Breast epithelium (tissue), 4 donors: ENCODE measurements at regions not wholly inside any gene's neighbourhood (a gene's known extent, or its start where the extent isn't known, plus 50 kb on each side); places are given as distances from the start of the nearest gene placed in this dataset.

ENCODE experiments used
- DNase-seq, 2 donors: peaks; one replicate each; pipeline ENCODE4 v3.0.0-alpha.2; 2019; ENCODE audit warnings: low spot score in 2 of 2
- H3K27ac ChIP-seq, 2 donors: fragments of 200-600 bp; sonication (generic) in 1 of 2; one replicate each; pipeline ENCODE4 v1.5.1; 2016 to 2019; ENCODE audit warnings: mild to moderate bottlenecking in 1 of 2
- H3K27me3 ChIP-seq, 2 donors: fragments of 200-600 bp; sonication (generic) in 1 of 2; one replicate each; pipeline versions ENCODE4 v1.5.1 to v1.6.0; 2017 to 2019; ENCODE audit warnings: control low read depth in 1 of 2, mild to moderate bottlenecking in 1 of 2
- H3K36me3 ChIP-seq: fragments of 200-600 bp; one replicate; pipeline ENCODE4 v1.5.1; 2019
- H3K4me1 ChIP-seq, 2 donors: fragments of 200-600 bp; sonication (generic); one replicate each; pipeline ENCODE4 v1.5.1; 2016 to 2019; ENCODE audit warnings: control low read depth in 1 of 2
- H3K4me3 ChIP-seq, 3 donors: fragments of 200-600 bp; sonication (generic); 1 replicate in 2 of 3; 2 replicates in 1 of 3; pipeline ENCODE4 v1.5.1; 2016 to 2019; ENCODE audit warnings: mild to moderate bottlenecking in 3 of 3, moderate library complexity in 2 of 3
- H3K9me3 ChIP-seq, 2 donors: fragments of 200-600 bp; sonication (generic) in 1 of 2; one replicate each; pipeline ENCODE4 v1.5.1; 2016 to 2019; ENCODE audit warnings: control low read depth in 1 of 2
- CTCF ChIP-seq, 3 donors: fragments of 450-650 bp; IDR thresholded peaks; one replicate each; pipeline ENCODE4 v1.5.1; 2016 to 2017; ENCODE audit warnings: antibody characterized with exemption in 3 of 3, mild to moderate bottlenecking in 3 of 3, moderate library complexity in 3 of 3
- POLR2A ChIP-seq: fragments of 450-650 bp; IDR thresholded peaks from one replicate; pipeline ENCODE4 v1.6.1; 2016; ENCODE audit warnings: antibody characterized with exemption, mild to moderate bottlenecking, moderate library complexity
- POLR2AphosphoS5 ChIP-seq, 3 donors: sonication (generic); formaldehyde crosslinking; IDR thresholded peaks; one replicate each; pipeline ENCODE4 v1.6.1; 2017; ENCODE audit warnings: antibody characterized with exemption in 3 of 3
- intact Hi-C: fragments of 100-400 bp; cut with DNase I; formaldehyde crosslinking; loops from one replicate; pipeline ENCODE4 v1.15.1; 2023; ENCODE audit warnings: low total_unique reads

DNA sequence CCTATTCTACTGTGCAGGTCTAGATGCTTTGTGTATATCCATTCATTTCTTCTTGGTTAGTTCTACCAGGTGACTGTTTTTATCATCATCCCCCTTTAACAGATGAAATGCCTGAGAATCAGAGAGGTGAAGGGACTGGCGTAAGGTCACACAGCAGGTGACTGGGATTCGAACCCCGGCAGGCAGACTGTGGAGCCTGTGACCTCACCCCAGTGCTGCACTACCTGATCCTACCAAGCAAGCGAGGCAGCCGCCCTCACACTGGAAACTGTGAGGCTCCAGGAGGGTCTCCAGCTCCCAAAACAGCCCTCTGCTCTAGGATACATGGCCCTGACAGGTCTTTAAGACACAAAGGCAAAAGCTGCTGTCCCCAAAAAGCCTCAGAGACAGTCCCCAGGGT is 91.7 kb downstream of the CHST1 start:
- Histone ChIP-seq H3K4me1 (no peaks in the 10 kb centered on the region), H3K27ac (no peak overlapping the region), H3K4me3 (no peak overlapping the region), H3K36me3 (no peaks in the 10 kb centered on the region), H3K9me3 (no peaks in the 10 kb centered on the region), H3K27me3 (peaks cover 0 to 27% of the 10 kb centered on the region in 2 donors)
- intact Hi-C loops = no loop called here
- DNase-seq = no peak
- no peak for TF ChIP-seq POLR2A
- no peak for TF ChIP-seq CTCF (IDR thresholded peaks at IDR 0.05)
- TF ChIP-seq POLR2AphosphoS5 (IDR thresholded peaks at IDR 0.05) = no peak

- H3K27me3 ChIP-seq = peaks cover 0 to 21% of the 10 kb centered on the region in 2 donors
- DNase-seq = no peak
Observed at GRCh38 chr11:45572354-45573123, 92.9 kb downstream of the CHST1 start.

DNA sequence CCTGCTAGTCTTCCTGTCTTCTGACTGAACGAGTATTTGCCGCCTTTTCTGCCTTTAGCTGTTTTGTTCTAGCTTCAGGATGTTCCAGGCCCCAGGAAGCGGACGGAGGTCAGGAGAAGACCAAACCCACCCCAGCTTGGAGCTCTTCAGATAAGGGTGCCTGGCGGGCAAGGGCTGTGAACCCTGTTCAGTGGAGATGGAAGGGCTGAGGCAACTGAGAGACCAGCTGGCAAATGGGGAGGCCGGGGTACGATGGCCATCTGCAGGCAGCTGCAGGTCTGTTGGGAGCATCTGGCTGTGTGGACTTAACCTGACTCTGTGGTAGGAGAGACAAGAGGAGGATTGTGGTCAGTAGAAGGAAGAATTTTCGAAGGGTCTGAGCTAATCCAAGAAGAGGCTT is 95.6 kb downstream of the CHST1 start:
- no peak for TF ChIP-seq POLR2A
- TF ChIP-seq CTCF (IDR thresholded peaks at IDR 0.05) = no peak
- TF ChIP-seq POLR2AphosphoS5 (IDR thresholded peaks at IDR 0.05) = no peak
- Histone ChIP-seq H3K36me3 (no peaks in the 10 kb centered on the region), H3K9me3 (no peaks in the 10 kb centered on the region), H3K27me3 (peaks cover 0 to 4% of the 10 kb centered on the region in 2 donors), H3K4me1 (no peaks in the 10 kb centered on the region), H3K27ac (no peak overlapping the region), H3K4me3 (no peak overlapping the region)
- DNase-seq = no peak
- intact Hi-C loops = loop anchor here (1.0 kb wide), 1 partner anchor 10 kb away; no protein-coding TSS in a partner anchor

More at GRCh38 chr11:45572354-45573123, 92.9 kb downstream of the CHST1 start:
- H3K36me3 ChIP-seq = no peaks in the 10 kb centered on the region
- no peaks in the 10 kb centered on the region for H3K9me3 ChIP-seq
- intact Hi-C loops = no loop called here
- H3K4me1 ChIP-seq = no peaks in the 10 kb centered on the region
- no peak overlapping the region for H3K4me3 ChIP-seq
- TF ChIP-seq POLR2A (no peak), POLR2AphosphoS5 (IDR thresholded peaks at IDR 0.05) (no peak), CTCF (IDR thresholded peaks at IDR 0.05) (no peak)
- H3K27ac ChIP-seq = no peak overlapping the region

DNA sequence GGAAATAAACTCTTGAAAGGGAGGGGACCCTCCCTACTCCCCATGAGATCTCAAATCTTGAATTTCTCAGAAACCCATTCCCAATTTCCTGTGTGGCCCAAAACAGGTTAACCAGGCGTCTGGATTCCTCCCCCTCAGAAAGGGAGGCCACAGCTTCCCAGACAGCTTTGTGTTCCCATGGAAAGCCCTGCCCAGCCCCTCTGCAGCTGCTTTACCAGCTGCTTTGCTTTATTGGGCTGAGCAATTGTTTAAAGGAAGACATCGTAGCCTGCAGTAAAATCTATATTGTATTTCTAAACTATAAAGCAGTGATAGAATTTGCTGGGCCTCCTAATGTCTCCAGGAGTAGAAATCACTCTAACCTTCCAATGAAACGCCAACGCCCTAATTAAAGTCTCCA is 97.4 kb downstream of the CHST1 start:
- H3K27ac ChIP-seq = no peak overlapping the region
- intact Hi-C loops = no loop called here

More for the DNA sequence above, 97.4 kb downstream of the CHST1 start:
- Histone ChIP-seq H3K4me3 (no peak overlapping the region), H3K27me3 (peaks cover 0 to 3% of the 10 kb centered on the region in 2 donors), H3K9me3 (no peaks in the 10 kb centered on the region), H3K36me3 (no peaks in the 10 kb centered on the region), H3K4me1 (no peaks in the 10 kb centered on the region)
- DNase-seq = no peak
- TF ChIP-seq POLR2AphosphoS5 (IDR thresholded peaks at IDR 0.05) (no peak), POLR2A (no peak), CTCF (IDR thresholded peaks at IDR 0.05) (no peak)
